ENCODE measurements at regions not wholly inside any gene's neighbourhood (a gene's known extent, or its start where the extent isn't known, plus 50 kb on each side); places are given as distances from the start of the nearest gene placed in this dataset.

DNA sequence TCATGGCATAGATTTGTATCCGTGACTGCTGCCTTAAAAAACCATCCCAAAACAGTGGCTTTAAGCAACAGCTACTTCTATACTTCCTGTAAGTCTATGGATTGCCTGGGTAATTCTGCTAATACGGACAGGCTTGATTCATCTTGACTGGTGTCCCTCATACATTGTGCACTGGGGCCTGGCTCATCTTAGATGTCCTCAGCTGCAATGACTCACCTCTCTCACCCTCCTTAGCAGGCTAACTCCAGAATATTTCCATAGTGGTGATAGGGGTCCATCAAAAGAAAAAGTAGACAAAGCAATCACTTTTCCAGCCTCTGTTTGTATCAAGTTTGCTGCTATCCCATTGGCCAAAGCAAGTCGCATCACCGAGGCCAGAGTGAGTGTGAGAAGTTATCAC lies 409.1 kb upstream of the KAZN start:
- DNase-seq (ENCODE audit: low spot score), result no peak

DNA sequence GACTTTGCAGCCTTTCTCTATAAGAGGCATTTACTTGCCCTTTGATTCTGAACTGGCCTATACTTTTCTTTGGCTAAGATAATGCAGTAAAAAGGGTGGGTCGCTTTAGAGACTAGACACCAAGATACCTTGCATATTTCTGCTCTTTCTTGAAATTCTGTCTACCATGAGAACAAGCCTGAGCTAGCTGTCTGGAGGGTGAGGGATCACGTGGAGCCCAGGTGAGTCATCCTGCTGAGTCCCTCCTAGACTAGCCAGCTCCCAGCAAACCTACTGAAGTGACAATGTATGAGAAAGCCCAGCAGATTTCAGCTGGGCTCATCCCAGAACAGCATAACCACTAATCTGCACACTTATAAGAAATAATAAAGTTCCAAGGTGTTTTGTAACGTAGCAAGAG lies 408.0 kb upstream of the KAZN start:
- DNase-seq (ENCODE audit: low spot score), result no peak

DNA sequence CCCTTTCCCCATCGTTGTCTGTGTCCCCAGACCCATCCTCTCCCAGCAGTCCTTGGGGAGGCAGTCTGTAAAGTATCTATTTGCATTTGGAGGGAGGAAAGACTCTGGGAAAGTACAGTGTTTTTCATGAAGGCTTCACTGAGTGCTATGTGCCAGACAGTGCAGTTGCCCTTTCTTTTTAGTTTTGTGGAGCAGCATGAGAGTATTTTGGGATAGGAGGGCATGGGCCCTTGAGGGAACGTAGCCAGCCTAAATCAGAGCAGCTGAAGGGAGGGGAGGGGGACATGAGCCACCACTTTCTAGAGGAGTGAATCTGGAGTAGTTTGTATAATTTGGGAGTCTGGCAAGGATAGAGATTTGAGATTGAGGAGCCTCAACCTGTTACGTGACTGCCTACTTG lies 404.0 kb upstream of the KAZN start:
- no peak for DNase-seq (ENCODE audit: low spot score)

DNA sequence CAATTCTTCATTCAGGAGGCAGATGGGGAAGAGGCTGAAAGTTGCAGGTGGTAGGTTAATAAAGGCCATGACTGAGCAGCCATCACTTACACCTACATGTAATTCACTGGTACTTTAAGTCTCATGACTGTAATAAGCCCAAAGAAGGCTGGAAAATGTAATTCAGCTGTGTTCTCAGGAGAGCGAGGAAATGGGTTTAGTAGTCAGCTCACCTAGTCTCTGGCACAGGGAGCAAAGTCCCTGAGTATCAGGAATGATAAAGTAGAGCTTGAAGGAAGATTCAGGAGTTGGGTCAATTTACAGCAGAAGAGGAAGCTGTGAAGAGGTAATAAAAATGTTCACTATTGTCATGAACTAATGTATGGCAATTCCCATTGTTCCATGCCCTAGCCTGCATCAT lies 393.4 kb upstream of the KAZN start:
- DNase-seq (ENCODE audit: low spot score), result no peak

DNA sequence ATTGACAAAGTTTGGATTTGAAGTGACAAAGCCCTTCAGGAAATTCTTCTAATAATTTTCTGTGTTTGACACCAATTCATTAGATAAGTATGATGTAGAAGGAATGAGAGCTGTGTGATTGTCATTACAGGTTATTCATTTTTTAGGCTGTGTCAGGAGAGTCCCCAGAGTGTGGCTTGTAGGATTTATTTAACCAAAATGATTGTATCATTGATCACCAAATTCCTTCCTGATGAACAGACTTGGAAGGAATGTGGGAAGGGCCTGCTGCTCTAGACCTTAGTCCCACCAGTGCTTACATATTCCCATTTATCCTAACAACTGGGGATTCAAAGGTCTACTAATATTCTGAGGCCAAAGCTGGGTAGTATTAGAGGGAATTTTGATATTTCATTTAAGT lies 383.3 kb upstream of the KAZN start:
- no peak for DNase-seq (ENCODE audit: low spot score)

DNA sequence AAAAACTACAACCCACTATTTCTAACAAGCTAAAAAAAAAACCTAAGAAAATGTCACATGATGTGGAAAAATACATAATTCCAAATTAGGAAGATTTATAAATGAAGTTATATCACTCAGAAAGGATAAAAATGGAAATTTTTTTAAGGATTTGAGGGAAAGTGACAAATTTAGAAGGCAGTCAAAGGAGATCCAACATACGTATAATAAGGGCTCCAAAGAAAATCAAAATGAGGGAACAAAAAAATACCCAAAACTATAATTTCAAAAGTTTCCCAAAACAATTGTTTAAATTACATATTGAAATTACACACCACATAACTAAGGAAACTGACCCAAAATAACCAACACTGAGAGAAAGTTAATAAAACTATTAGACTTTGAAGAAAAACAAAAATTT lies 381.1 kb upstream of the KAZN start:
- no peak for DNase-seq (ENCODE audit: low spot score)

DNA sequence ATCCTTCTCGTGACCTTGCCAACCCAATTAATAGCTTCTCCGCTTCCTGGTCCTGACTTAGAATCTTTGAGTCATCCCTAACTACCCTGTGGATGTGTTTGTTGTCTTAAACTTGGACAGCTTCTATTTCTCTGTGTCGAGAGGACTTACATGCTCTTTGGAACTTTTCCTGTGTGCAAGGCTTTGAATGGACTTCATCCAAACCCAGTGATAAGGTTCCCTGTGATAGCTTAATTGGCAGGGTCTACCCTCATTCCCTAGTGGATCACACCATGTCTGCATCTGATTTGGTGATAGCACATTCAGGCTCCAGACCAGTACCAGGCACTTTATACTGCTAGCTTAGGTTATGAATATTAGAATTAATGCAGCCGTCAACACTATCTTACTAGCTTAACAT lies 378.2 kb upstream of the KAZN start:
- DNase-seq (ENCODE audit: low spot score), result no peak

DNA sequence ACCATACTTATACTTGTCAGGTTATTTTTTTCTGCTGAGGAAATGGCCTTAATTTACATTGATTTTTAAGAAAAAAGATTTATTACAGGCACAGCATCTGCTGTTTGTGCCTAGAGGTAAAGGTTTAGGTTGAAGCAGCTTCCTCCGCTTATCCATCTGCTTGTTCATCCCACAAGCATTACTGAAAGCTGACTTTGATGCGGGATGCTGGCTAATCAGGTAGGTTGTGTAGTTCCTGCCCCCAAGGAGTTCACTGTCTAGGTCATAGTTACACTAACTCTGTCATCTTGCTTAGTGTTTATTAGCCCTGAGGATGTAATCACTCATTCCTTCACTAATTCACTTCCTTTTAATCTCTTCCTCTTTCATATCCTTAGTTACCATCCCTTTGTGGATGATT lies 377.7 kb upstream of the KAZN start:
- no peak for DNase-seq (ENCODE audit: low spot score)

DNA sequence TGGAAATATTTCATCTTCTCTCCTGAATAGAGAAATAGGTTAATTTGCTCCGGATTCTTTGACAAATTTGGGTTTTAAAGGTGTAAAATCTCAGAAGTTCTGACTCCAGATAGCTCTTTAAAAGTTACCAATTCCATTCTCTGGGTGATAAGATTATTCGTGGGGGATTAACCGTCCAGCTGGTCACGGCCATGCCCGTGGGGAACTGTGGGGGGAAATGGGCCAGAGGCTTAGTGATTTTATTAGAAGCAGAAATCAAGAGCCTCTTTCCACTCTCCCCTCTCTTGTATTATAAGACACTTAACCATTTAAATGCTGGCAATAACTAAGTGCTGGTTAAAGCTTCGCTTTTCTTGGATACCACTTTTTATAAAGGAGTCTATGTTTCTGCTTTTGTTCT lies 376.4 kb upstream of the KAZN start:
- DNase-seq (ENCODE audit: low spot score), result no peak

DNA sequence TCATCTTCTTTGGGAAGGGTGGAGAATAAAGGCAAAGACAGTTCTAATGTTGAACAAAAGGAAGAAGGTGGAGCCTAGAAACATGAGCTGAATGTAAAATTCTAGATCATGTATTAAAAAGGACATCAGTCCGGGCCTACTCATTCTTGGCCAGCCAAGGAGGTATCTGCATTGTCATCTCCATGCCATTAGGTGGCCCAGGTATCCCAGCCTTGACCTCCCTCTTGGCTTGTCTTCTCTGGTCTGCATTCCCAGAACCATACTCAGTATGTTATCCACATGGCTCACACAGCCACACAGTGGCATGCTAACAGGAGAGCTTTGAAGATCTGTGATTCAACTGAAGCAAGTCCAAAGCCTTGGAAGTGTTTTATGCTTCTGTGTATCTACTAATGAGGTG lies 369.8 kb upstream of the KAZN start:
- DNase-seq (ENCODE audit: low spot score), result no peak

DNA sequence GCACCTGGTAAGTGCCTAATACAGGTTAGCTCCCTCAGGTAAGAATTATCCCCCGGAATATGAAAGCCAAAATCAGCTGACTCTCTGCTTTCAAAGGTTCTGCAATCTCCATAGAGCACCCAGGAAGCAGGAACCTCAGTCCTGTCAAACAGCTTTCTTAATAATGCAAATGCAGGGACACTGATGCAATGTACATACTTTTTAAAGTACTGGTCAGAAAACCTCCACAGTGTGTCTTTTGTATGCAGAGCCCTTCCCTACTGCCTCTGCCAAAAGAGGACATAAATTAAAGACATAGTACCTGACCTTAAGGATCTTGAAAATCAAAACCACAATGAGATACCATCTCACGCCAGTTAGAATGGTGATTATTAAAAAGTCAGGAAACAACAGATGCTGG lies 365.0 kb upstream of the KAZN start:
- no peak for DNase-seq (ENCODE audit: low spot score)

DNA sequence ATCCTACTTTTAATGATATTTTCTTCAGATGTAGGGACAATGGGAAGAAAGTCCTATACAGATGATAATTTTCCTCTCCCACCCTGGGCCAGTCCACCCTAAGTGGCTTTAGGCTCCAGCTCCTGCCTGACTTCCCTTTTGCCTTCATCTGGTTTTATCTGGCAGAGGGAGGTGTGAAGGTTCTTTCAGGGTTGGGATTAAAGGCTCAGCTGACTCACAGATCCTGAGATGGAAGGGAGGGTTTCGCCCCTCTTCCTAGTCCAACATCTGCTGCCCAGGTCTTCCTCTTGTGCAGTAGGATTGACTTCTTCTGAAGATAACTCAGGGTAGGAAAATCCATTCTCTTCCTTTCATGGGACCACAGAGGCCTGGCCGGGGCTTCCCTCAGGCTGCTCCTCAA lies 362.4 kb upstream of the KAZN start:
- DNase-seq (ENCODE audit: low spot score), result no peak

DNA sequence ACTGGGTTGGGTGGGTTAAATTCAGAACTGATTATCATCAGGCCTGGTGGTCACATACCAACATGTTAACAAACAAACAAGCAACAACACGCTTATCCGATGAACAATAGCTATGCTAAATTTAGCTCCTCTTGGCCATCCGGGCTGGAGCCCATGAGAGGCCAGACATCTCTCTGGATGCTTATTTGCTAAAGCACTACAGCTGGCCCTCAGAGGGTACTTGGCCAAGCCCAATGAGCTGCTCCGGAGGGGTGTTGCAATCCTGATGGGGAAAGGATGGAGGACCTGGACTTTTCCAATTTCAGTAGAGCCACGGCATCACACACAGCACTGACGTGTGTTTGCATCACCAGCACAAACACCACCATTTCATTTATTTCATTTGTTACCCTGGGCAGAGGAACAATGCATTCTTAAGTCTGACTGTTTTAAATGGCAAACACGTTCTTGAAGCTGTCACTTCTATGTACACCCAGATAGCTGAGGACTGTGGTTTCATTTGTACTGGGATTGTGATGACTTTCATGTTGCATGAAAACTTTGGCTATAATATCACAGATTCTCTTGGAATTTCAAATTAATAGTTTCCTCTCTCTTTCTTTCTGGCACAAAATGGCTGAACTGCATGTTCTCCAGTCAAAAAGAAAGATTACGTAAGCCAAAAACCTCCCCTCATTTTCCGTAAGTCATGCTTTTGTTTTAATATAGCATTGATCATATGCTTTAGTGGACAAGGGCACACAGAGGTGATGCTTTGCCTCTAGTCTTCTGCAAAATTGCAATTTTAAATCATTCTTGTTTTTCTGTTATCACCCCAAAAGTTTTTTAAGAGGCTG lies 359.8 kb upstream of the KAZN start:
- no peak for DNase-seq (ENCODE audit: low spot score)

DNA sequence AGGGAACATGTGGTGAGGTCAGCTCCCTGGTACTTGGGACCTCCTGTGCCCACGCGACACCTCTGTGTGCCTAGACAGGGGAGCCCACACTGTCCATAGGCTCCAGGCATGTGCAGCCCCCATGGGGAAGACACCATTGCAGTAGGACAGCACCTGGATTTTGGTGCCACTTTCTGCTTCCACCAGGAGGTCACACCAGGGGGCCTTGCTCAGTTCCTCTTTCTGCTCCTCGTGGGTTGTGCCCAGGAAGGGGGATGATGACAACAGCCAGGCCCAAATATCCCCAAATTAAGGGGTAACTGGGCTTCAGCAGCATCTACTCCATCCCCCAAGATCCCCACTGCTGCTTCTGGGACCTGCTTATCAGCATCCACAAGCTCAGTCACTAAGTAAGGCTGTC lies 358.2 kb upstream of the KAZN start:
- no peak for DNase-seq (ENCODE audit: low spot score)

DNA sequence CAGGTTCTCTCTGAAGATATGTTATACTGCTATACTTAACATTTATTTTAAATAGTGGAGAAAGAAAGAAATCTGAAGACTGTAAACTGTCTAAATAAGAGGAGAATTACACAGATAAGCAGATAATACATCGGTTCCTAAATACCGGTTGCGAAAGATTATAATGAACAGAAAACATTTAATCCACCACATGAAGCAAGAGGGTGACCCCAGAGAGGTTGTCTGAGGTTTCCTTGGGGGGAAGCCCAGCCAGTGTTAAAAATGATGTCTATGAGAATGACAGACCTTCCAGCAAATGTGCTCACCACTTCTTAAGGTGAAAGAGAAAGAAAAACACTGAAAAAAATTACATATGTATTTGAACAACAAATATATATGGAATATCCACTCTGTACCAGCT lies 356.4 kb upstream of the KAZN start:
- DNase-seq (ENCODE audit: low spot score), result no peak

DNA sequence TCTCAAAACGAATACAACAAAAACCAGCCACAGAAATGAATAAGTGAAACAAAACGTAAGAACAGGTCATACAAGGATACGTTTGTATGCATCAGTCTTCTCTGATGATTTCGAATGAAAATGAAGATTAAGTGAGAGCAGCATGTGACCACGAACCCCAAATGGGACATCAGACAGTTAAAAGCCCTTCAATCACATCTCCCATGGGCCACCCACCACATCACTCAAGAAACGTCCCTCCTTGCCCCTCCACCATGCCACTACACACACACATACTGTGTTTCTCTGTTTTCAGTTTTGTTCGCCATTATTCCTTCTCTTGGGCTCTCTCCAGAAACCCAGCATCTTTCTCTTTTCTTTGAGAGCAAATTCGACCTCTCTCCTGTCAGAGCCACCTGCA lies 355.6 kb upstream of the KAZN start:
- no peak for DNase-seq (ENCODE audit: low spot score)

DNA sequence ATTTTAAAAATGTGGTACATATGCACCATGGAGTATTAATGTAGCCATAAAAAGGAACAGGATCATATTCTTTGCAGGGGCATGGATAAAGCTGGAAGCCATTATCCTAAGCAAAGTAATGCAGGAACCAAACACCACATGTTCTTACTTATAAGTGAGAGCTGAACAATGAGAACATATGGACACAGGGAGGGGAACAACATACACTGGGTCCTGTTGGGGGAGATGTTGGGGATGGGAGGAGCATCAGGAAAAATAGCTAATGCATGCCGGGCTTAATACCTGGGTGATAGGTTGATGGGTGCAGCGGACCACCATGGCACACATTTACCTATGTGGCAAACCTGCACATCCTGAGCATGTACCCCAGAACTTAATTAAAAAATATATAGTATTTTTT lies 352.5 kb upstream of the KAZN start:
- DNase-seq (ENCODE audit: low spot score), result no peak

DNA sequence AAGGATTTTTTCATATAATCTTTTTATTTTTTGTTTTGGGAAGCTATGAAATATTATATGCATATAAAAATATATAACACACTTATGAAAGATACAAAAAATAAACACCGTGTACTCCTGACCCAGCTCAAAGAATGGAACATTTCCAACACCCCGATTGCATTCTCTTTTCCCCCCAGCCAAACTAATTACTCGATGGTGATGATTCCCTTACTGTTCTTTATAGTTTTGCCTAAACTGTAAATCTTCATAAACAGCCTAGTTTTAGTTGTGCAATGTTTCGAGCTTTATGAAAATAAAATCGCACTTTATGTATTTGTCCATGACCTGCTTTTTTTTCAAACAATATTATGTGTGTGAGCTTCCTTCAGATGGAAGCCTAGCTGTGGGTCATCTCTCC lies 352.0 kb upstream of the KAZN start:
- no peak for DNase-seq (ENCODE audit: low spot score)

DNA sequence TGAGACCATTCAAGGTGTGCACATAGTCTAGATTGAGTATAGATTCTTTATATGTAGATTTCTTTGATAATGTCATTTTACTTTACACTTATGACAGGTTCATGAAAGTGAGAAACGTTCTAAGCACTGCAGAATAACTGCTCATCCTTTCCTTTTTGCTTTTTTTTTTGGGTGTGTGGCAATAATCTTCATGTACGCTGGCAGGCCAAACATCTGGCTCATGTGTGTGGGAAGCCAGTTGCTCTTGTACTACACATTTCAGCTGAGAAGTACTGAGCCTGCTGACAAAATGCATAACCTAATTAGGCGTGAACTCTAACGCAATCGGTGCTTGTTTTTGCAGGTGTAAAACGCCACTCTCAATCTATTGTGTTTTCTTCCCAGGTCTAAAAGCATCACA lies 350.8 kb upstream of the KAZN start:
- DNase-seq (ENCODE audit: low spot score), result no peak

DNA sequence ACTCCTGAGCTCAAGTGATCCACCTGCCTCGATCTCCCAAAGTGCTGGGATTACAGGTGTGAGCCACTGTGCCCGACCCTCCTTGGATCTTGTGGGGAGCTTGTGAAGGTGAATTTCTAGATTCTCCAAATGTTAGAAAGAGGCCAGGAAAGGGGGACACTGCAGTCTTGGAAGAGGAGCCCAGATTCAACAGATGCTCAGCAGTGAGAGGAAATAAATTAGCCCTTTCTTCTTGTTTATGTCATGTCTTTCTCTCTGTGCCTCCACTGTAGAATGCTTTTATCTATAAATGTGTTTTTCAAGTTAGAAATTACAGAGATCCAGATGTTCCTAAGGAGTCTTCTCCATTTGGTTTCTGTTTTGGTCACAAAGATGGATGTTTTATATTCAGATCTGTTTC lies 346.6 kb upstream of the KAZN start:
- DNase-seq (ENCODE audit: low spot score), result no peak

DNA sequence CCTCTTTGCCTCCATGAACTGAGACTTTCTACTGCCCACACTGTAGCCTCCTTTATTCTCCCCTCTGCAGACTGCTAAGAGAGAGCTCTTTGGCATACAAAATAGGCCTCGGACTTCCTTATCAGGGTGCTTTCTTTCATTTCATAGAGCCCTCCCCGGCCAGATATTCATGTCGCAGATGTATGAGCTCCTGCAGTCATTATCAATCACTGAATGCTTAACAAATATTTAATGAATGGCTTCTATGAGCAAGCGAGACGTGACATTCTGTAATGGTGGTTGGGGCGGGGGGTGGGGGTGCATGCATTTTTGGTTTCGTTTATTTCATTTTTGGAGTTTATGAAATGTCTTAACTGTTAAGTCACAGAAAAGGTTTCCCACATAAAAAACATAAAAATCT lies 344.8 kb upstream of the KAZN start:
- DNase-seq (ENCODE audit: low spot score), result no peak

DNA sequence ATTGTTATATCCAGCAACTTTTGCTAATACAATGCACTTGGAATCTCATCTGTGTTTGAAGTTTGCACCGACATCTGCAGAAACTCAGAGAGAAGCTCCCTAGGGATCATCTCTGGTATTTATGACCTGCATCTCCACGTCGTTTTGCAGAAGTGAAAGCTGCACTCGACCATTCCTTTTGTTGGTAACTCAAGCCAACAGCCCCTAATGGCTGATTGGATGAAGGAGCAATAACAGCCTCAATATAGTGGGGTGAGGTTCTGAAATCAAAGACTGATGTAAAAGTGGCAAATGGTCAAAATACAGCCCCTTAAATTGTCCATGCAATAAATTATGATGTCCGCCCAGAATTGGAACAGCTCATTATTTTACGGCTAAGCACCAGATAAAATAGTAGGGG lies 344.2 kb upstream of the KAZN start:
- no peak for DNase-seq (ENCODE audit: low spot score)

DNA sequence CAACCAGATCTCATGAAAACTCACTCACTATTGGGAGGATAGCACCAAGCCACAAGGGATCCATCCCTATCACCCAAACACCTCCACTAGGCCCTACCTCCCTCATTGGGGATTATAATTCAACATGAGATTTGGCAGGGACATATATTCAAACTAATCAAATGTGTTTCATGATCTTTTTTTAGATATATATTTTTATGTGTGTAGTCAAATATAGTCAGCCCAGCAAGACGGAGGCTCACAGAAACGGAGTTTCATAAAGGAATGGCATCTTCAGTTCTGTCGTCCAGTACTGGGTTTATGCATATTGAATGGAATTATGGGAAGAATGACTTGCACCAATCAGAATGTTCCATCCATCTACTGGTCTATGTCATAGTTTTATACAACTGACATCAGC lies 343.3 kb upstream of the KAZN start:
- no peak for DNase-seq (ENCODE audit: low spot score)

DNA sequence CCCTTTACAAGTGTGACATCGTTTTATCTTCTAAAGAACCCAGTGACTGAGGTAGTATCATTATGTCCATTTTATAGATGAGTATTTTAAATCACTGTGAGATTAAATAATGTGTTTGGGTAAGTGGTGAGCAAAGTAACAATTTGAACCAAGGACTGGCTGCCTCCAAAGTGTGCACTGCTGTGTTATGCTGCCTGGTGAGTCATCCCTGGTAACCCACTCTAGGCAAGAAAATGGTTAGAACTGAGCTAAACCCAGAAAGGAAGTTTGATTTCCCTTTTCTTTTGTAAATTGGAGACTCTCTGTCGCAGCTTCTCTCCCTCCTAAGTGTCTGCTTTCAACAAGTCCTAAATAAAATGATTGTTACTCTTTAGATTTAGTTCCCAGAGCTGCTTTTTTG lies 342.8 kb upstream of the KAZN start:
- DNase-seq (ENCODE audit: low spot score), result no peak

All from globus pallidus (tissue), 1 donor.